NCI-H226 (cell line): ENCODE measurements at regions not wholly inside any gene's neighbourhood (a gene's known extent, or its start where the extent isn't known, plus 50 kb on each side); places are given as distances from the start of the nearest gene placed in this dataset.

Experiments used
- DNase-seq: peaks from one replicate; pipeline ENCODE4 v3.0.0-alpha.2; 2015

- no peak for DNase-seq
These were observed 58.7 kb upstream of the ACAN start for GRCh38 chr15:88744548-88745020.

DNA sequence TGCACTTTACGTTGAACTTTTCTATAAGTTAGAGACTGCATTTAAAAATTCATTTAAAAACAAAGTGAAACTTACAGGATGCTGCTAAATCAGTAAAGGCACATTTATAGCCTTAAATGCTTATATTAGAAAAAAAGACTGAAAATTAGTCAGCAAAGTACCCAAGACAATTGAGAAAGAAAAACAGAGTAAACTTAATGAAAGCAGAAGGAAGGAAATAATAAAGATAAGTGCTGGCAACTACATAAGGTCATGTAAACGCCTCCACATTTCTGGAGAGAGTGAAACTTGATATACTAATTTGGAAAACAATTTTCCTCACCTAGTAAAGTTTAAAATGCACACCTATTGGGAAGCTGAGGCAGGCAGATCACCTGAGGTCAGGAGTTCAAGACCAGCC is 58.2 kb upstream of the ACAN start:
- no peak for DNase-seq

GRCh38 chr15:88745696-88746095 is 57.5 kb upstream of the ACAN start:
- DNase-seq = peak; percentile 49

GRCh38 chr15:88746451-88746850 is 56.8 kb upstream of the ACAN start:
- DNase-seq = no peak

DNA sequence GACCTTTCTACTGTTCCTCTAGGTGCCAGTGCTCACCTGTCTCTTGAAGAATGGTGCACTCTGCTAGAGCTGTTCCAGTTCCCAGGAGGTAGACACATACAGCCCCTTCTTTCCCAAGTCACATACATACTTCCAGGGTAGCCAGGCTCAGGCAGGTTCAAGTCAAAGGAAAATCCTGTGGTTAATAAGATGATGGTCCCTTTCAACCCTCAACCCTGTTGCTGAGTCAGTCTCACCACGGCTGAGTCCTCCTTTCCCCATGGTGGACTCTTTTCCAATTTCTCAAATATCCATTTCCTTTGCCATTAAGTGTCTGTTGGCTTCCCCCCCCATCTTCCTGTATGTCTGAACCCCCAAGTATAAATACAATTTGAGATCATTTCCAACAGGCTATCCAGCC is 56.1 kb upstream of the ACAN start:
- no peak for DNase-seq

DNA sequence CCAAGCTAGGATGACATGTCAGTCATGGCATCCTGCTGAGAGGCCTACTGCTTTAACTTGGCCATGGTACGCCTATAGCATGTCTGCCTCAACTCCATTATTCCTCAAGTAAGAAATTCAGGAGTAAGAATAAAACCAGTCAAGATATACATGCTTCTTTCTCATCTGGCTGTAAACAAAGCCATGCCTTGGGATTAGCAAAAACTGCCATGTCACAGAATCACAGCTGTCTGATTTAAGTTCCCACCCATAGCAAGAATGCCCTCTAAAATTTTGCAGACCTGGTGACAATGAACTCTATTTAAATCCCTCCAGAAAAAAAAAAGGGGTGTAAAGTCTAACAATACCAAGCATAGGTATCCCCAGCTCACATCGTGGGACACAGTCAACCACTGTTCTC is 55.6 kb upstream of the ACAN start:
- no peak for DNase-seq

DNA sequence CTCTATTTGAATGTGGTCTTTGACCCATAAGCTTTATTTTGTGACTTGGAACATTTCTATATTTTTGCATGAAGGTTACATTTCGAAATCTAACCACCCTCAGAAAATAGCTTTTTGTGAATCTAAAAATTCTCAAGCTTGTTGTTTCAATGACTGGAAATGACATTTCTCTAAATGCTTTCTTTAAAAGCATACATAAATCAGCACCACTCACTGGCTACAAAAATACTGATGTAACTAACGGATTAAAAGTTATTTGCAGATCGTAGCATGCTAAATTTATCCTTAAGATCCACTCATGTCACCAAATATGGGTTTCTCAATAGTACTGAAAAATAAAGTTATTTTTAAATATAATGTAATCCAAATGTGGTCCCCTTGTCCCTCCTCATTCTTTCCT is 55.2 kb upstream of the ACAN start:
- no peak for DNase-seq

- DNase-seq = no peak
These were observed 54.6 kb upstream of the ACAN start for GRCh38 chr15:88748651-88749050.

- DNase-seq = no peak
These were observed 53.5 kb upstream of the ACAN start for GRCh38 chr15:88749699-88750098.

DNA sequence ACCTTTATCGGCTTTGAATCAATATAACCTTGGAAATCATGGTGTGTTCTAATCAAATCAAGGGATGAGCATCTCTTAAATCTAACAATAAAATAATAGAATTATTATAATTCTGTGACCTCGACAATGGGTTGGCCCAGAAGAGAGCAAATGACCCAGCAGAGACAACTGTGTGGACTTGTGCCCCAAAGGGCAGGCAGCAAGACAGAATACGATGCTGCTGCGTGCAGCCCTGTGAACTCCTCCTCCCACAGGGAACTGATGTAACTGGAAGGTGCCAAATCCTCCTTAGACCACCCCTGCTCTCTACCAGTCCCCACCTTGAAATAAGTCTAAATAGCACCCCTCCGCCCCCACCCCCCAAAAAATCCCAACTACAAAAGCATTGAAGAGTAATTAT is 50.7 kb upstream of the ACAN start:
- no peak for DNase-seq

DNA sequence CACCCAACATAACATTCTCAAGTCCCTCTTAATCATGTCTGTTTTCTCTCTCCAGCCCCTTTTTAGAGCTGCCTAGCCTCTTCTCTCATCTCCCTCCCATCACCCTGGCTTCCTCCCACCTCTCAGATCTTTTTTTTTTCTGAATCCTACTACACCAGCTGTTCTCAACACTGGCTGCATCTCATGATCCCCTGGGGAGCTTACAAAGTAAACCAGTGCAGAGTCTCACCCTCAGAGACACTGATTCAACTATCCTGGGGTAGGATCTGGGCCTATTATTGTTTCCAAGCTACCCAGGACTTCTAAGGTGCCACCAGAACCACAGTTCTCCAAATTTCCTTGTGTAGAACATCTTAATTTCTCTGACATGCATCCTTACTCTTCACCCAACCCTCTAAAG is 50.3 kb upstream of the ACAN start:
- no peak for DNase-seq
